HG03354 (cell line): ENCODE measurements at regions not wholly inside any gene's neighbourhood (a gene's known extent, or its start where the extent isn't known, plus 50 kb on each side); places are given as distances from the start of the nearest gene placed in this dataset.
A peak's percentile ranks its signal among the peaks of the same experiment; 100 is the strongest.

ENCODE experiments used
- ATAC-seq: cut with Tn5 transposase; IDR thresholded peaks from one replicate; pipeline ENCODE4 v1.9.1; 2021; ENCODE audit warnings: mild to moderate bottlenecking; ENCODE audit not compliant: unreplicated experiment, poor library complexity, severe bottlenecking

- ATAC-seq: no peak
Observed at GRCh38 chr12:115619061-115619460, 658.4 kb downstream of the MED13L start.

GRCh38 chr12:115618105-115618504 lies 659.4 kb downstream of the MED13L start:
- no peak for ATAC-seq

GRCh38 chr12:115617391-115617790 lies 660.1 kb downstream of the MED13L start:
- ATAC-seq: no peak

GRCh38 chr12:115611477-115611876 lies 666.0 kb downstream of the MED13L start:
- no peak for ATAC-seq

GRCh38 chr12:115609347-115609746 lies 668.1 kb downstream of the MED13L start:
- no peak for ATAC-seq

GRCh38 chr12:115606040-115606439 lies 671.5 kb downstream of the MED13L start:
- ATAC-seq: no peak

GRCh38 chr12:115598871-115599811 lies 678.4 kb downstream of the MED13L start:
- ATAC-seq: no peak

- ATAC-seq: no peak
Observed at GRCh38 chr12:115597157-115597712, 680.3 kb downstream of the MED13L start.

- ATAC-seq: no peak
Observed at GRCh38 chr12:115588131-115588530, 689.4 kb downstream of the MED13L start.

GRCh38 chr12:115584156-115584555 lies 693.3 kb downstream of the MED13L start:
- ATAC-seq: no peak

- ATAC-seq: no peak
Observed at GRCh38 chr12:115583591-115583990, 693.9 kb downstream of the MED13L start.

- ATAC-seq: no peak
Observed at GRCh38 chr12:115577401-115577800, 700.1 kb downstream of the MED13L start.

- ATAC-seq: no peak
Observed at GRCh38 chr12:115574826-115575225, 702.7 kb downstream of the MED13L start.

GRCh38 chr12:115572440-115572839 lies 705.1 kb downstream of the MED13L start:
- ATAC-seq: peak; percentile 79

- ATAC-seq: no peak
Observed at GRCh38 chr12:115571446-115571845, 706.0 kb downstream of the MED13L start.

GRCh38 chr12:115571027-115571426 lies 706.5 kb downstream of the MED13L start:
- ATAC-seq: no peak

- ATAC-seq: no peak
Observed at GRCh38 chr12:115570069-115570777, 707.3 kb downstream of the MED13L start.

GRCh38 chr12:115569345-115570068 lies 708.0 kb downstream of the MED13L start:
- ATAC-seq: no peak

GRCh38 chr12:115558281-115558680 lies 719.2 kb downstream of the MED13L start:
- ATAC-seq: no peak

GRCh38 chr12:115553622-115554021 lies 723.9 kb downstream of the MED13L start:
- ATAC-seq: no peak
